Ovary (tissue), 3 donors: ENCODE measurements at regions not wholly inside any gene's neighbourhood (a gene's known extent, or its start where the extent isn't known, plus 50 kb on each side); places are given as distances from the start of the nearest gene placed in this dataset.

ENCODE experiments used
- CTCF ChIP-seq, 3 donors: fragments of 450-650 bp in 2 of 3; fragments of 200-600 bp in 1 of 3; IDR thresholded peaks; one replicate each; pipeline versions ENCODE4 v1.5.1 to v1.8.0; 2016 to 2022; ENCODE audit warnings: antibody characterized with exemption in 3 of 3, mild to moderate bottlenecking in 1 of 3
- POLR2A ChIP-seq: fragments of 450-650 bp; IDR thresholded peaks from one replicate; pipeline ENCODE4 v1.6.1; 2017; ENCODE audit warnings: antibody characterized with exemption, mild to moderate bottlenecking, moderate library complexity
- donor health status: DM: no; HTN: no; CAD: no.

GRCh38 chr5:133883916-133884315 is 84.5 kb downstream of the C5orf15 start:
- TF ChIP-seq CTCF (IDR thresholded peaks at IDR 0.05) (no peak), POLR2A (no peak)
